ENCODE measurements at regions not wholly inside any gene's neighbourhood (a gene's known extent, or its start where the extent isn't known, plus 50 kb on each side); places are given as distances from the start of the nearest gene placed in this dataset.

DNA sequence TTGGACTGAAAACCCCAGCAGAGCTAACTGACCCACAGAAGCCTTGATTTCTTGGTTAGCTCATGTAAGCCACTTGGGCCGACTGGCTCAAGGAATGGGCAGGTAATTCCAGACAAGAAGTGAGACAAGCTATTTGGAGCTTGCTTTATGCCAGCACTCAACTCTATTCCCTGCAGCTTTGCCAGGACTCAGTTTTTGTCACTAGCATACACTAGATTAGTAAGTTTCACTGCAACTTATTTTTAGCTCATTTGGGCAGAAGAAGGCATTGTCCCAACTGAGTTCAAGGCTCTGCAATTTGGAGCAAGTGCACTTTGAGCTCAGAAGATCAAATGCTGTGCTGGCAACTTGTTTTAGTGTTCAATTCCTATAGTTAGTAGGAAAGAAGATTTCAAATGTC lies 116.1 kb downstream of the SLC4A3 start:
- FAIRE-seq, result no peak
- Histone ChIP-seq H3K4me2 (ENCODE audit: insufficient read depth, low read length) (no peak overlapping the region), H3K27me3 (ENCODE audit: control insufficient read depth in 2 of 2, insufficient read depth in 2 of 2, low read length in 2 of 2) (0 out of 5 replicates have a peak, but pooled peaks cover 0 to 4% of the 10 kb centered on the region in 2 experiments), H3K79me2 (ENCODE audit: control insufficient read depth, insufficient read depth, low read length) (no peaks in the 10 kb centered on the region), H3K36me3 (ENCODE audit: control insufficient read depth, insufficient read depth, low read length) (no peaks in the 10 kb centered on the region), H3K27ac (ENCODE audit: extremely low read depth, low read depth, low read length) (no peak overlapping the region), H3K4me1 (replicated peaks in 1 of 2; ENCODE audit: control insufficient read depth in 2 of 2, insufficient read depth in 2 of 2, low read length in 2 of 2) (no peaks in the 10 kb centered on the region), H2AFZ (ENCODE audit: low read depth, low read length) (no peak overlapping the region), H3K9me3 (replicated peaks; ENCODE audit: control insufficient read depth, insufficient read depth, low read depth, low read length) (no peaks in the 10 kb centered on the region), H3K9ac (ENCODE audit: insufficient read depth in 1 of 2, low read depth in 2 of 2, low read length in 2 of 2) (no peak overlapping the region), H3K9me1 (ENCODE audit: control insufficient read depth, insufficient read depth, low read length) (no peaks in the 10 kb centered on the region), H3K4me3 (no peak overlapping the region), H4K20me1 (replicated peaks; ENCODE audit: control insufficient read depth, insufficient read depth, low read length) (0 out of 2 replicates have a peak, but pooled peaks cover 3% of the 10 kb centered on the region)
- TF ChIP-seq, protein P1, sequence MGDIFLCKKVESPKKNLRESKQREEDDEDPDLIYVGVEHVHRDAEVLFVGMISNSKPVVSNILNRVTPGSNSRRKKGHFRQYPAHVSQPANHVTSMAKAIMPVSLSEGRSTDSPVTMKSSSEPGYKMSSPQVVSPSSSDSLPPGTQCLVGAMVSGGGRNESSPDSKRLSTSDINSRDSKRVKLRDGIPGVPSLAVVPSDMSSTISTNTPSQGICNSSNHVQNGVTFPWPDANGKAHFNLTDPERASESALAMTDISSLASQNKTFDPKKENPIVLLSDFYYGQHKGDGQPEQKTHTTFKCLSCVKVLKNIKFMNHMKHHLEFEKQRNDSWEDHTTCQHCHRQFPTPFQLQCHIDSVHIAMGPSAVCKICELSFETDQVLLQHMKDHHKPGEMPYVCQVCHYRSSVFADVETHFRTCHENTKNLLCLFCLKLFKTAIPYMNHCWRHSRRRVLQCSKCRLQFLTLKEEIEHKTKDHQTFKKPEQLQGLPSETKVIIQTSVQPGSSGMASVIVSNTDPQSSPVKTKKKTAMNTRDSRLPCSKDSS (IDR thresholded peaks at IDR 0.05; ENCODE audit: low read depth, partially characterized antibody), result no peak
- TF ChIP-seq ARID2 (IDR thresholded peaks at IDR 0.05) (no peak), NFRKB (IDR thresholded peaks at IDR 0.05; ENCODE audit: low read depth) (no peak), FOXJ2 (tag; IDR thresholded peaks at IDR 0.05) (no peak), KDM2B (CRISPR knock-in tag; IDR thresholded peaks at IDR 0.05) (no peak)
- intact Hi-C loops (cut with micrococcal nuclease), result no loop called here
- no peak for ATAC-seq
- no TSS peak for BruUV-seq (replicated peaks)
- WGBS (ENCODE audit: insufficient coverage, low coverage, missing lambda C conversion rate), result 0% methylated on average over 1 of the region's 1 CpG
- in situ Hi-C loops (cut with MboI), result no loop called here
- ChIA-PET CTCF (ENCODE audit: low intra/inter-chr PET ratio) (no interaction called here), POLR2A (interaction anchor here (1.0 kb wide), 1 partner anchor 15 kb away, joined by 3 read pairs; no protein-coding TSS in a partner anchor)
- no peak for DNase-seq (ENCODE audit: extremely low read depth in 1 of 4, low spot score in 3 of 4)

DNA sequence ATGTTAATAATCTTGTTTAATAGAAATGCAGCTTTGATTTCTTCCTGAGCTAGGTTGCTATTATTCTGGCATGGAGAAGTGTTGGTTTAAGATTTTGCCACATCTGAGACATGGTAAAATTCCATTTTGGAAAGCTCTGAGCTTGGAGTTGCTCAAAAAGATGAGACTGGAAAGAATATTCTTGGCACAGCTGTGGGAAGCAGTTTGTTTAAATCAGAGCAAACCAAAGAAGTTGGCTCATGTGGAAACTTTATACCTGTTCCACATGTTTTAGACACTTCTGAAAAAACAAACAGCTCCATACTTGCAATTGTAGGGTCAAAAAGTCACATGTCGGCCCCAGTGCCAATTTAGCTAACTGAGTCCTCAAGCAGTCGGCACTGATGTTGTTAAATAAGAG lies 116.6 kb downstream of the SLC4A3 start:
- Histone ChIP-seq H3K36me3 (ENCODE audit: control insufficient read depth, insufficient read depth, low read length) (no peaks in the 10 kb centered on the region), H3K9me3 (replicated peaks; ENCODE audit: control insufficient read depth, insufficient read depth, low read depth, low read length) (no peaks in the 10 kb centered on the region), H3K79me2 (ENCODE audit: control insufficient read depth, insufficient read depth, low read length) (no peaks in the 10 kb centered on the region), H3K4me2 (ENCODE audit: insufficient read depth, low read length) (no peak overlapping the region), H3K4me1 (replicated peaks in 1 of 2; ENCODE audit: control insufficient read depth in 2 of 2, insufficient read depth in 2 of 2, low read length in 2 of 2) (no peaks in the 10 kb centered on the region), H4K20me1 (replicated peaks; ENCODE audit: control insufficient read depth, insufficient read depth, low read length) (0 out of 2 replicates have a peak, but pooled peaks cover 3% of the 10 kb centered on the region), H3K9me1 (ENCODE audit: control insufficient read depth, insufficient read depth, low read length) (no peaks in the 10 kb centered on the region), H3K4me3 (no peak overlapping the region), H3K27ac (ENCODE audit: extremely low read depth, low read depth, low read length) (no peak overlapping the region), H3K27me3 (ENCODE audit: control insufficient read depth in 2 of 2, insufficient read depth in 2 of 2, low read length in 2 of 2) (0 out of 5 replicates have a peak, but pooled peaks cover 0 to 4% of the 10 kb centered on the region in 2 experiments), H2AFZ (ENCODE audit: low read depth, low read length) (no peak overlapping the region), H3K9ac (ENCODE audit: insufficient read depth in 1 of 2, low read depth in 2 of 2, low read length in 2 of 2) (no peak overlapping the region)
- TF ChIP-seq HLTF (IDR thresholded peaks at IDR 0.05) (no peak), RBM39 (optimal IDR thresholded peaks at IDR 0.05; ENCODE audit: low read depth, low read length) (no peak), ZNF124 (CRISPR knock-in tag; IDR thresholded peaks at IDR 0.05) (no peak), TAF15 (IDR thresholded peaks at IDR 0.05; ENCODE audit: low read depth, low read length) (no peak), TEAD2 (tag; IDR thresholded peaks at IDR 0.05) (no peak), KDM5B (IDR thresholded peaks at IDR 0.05; ENCODE audit: insufficient replicate concordance, low read depth, low read length) (no peak), E2F3 (CRISPR knock-in tag; IDR thresholded peaks at IDR 0.05) (no peak), NCOA4 (IDR thresholded peaks at IDR 0.05; ENCODE audit: partially characterized antibody) (no peak), XRCC3 (IDR thresholded peaks at IDR 0.05) (no peak), FOXJ2 (tag; IDR thresholded peaks at IDR 0.05) (no peak), KAT7 (CRISPR knock-in tag; IDR thresholded peaks at IDR 0.05; ENCODE audit: borderline replicate concordance) (no peak)
- TF ChIP-seq, protein P2, sequence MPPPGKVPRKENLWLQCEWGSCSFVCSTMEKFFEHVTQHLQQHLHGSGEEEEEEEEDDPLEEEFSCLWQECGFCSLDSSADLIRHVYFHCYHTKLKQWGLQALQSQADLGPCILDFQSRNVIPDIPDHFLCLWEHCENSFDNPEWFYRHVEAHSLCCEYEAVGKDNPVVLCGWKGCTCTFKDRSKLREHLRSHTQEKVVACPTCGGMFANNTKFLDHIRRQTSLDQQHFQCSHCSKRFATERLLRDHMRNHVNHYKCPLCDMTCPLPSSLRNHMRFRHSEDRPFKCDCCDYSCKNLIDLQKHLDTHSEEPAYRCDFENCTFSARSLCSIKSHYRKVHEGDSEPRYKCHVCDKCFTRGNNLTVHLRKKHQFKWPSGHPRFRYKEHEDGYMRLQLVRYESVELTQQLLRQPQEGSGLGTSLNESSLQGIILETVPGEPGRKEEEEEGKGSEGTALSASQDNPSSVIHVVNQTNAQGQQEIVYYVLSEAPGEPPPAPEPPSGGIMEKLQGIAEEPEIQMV (tag; conservative IDR thresholded peaks at IDR 0.05; ENCODE audit: low read depth), result no peak
- no TSS peak for BruUV-seq (replicated peaks)
- DNase-seq (ENCODE audit: extremely low read depth in 1 of 4, low spot score in 3 of 4), result no peak
- ATAC-seq, result no peak
- intact Hi-C loops (cut with micrococcal nuclease) (no loop called here), in situ Hi-C loops (cut with MboI) (no loop called here)
- no peak for FAIRE-seq
- POLR2A ChIA-PET, result interaction anchor here (1.0 kb wide), 1 partner anchor 15 kb away, joined by 3 read pairs; no protein-coding TSS in a partner anchor
- CTCF ChIA-PET (ENCODE audit: low intra/inter-chr PET ratio), result no interaction called here
- 0% methylated on average over 2 of the region's 2 CpGs for WGBS (ENCODE audit: insufficient coverage, low coverage, missing lambda C conversion rate)

Measured in K562 (cell line).